ENCODE measurements at regions not wholly inside any gene's neighbourhood (a gene's known extent, or its start where the extent isn't known, plus 50 kb on each side); places are given as distances from the start of the nearest gene placed in this dataset.

DNA sequence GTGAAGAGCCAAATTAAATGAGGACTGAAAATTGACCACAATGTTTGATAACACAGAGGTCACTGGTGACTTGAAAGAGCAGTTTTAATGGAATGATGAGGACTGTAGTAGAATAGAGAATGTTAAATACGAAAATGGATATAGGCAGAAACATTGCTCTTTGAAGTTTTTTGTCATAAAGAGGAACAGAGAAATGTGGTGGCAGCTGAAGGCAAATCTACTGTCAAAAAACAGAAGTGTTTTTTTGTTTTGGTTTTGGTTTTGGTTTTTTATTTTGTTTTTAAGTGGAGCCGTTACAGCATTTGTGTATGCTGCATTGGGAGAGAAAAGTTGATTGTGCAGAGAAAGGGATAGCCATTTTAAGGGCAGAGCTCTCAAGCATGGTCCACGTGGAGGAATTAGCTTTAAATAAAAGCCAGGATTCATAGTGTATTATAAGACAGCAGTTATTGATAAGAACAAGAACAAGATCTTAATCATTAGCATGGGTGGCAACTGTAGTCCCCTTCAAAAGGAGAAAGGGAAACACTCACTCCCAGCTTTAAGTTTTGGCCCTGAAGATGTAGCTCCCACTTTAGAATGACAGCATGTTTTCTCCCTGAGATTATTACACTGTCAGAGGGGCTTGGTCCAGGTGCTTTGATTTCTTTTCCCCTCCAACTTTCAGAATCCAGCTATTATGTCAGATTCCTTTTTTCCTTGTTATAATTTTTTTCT lies 156.7 kb upstream of the BET1 start:
- no peaks in the 10 kb centered on the region for H3K27me3 Mint-ChIP-seq (ENCODE audit: unreplicated experiment)
- H3K9me3 Mint-ChIP-seq (ENCODE audit: unreplicated experiment), result no peaks in the 10 kb centered on the region
- no peak overlapping the region for H3K27ac Mint-ChIP-seq (ENCODE audit: unreplicated experiment)
- TF ChIP-seq, protein P1, sequence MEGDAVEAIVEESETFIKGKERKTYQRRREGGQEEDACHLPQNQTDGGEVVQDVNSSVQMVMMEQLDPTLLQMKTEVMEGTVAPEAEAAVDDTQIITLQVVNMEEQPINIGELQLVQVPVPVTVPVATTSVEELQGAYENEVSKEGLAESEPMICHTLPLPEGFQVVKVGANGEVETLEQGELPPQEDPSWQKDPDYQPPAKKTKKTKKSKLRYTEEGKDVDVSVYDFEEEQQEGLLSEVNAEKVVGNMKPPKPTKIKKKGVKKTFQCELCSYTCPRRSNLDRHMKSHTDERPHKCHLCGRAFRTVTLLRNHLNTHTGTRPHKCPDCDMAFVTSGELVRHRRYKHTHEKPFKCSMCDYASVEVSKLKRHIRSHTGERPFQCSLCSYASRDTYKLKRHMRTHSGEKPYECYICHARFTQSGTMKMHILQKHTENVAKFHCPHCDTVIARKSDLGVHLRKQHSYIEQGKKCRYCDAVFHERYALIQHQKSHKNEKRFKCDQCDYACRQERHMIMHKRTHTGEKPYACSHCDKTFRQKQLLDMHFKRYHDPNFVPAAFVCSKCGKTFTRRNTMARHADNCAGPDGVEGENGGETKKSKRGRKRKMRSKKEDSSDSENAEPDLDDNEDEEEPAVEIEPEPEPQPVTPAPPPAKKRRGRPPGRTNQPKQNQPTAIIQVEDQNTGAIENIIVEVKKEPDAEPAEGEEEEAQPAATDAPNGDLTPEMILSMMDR (IDR thresholded peaks at IDR 0.05; ENCODE audit: unreplicated experiment), result no peak
- no peak overlapping the region for H3K4me3 Mint-ChIP-seq (ENCODE audit: unreplicated experiment)
- DNase-seq (ENCODE audit: low spot score), result no peak
- H3K36me3 Mint-ChIP-seq (ENCODE audit: low read depth, unreplicated experiment), result peaks cover 3% of the 10 kb centered on the region
- no peaks in the 10 kb centered on the region for H3K4me1 Mint-ChIP-seq (ENCODE audit: unreplicated experiment)

DNA sequence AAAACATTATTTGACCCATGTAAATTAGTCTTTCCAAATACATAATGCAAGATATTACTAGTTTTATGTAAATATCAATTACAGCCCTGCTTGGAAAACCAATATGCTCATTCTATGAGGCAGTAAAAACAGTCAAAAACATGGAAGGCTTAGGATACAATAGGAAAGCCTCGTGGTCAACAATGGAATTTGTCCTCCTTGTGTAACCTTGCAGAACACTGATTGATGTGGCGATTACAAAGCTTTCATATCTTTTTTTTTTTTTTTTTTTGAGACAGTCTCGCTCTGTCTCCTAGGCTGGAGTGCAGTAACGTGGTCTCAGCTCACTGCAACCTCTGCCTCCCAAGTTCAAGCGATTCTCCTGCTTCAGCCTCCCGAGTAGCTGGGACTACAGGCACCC lies 157.3 kb upstream of the BET1 start:
- H3K9me3 Mint-ChIP-seq (ENCODE audit: unreplicated experiment), result no peaks in the 10 kb centered on the region
- DNase-seq (ENCODE audit: low spot score), result no peak
- H3K36me3 Mint-ChIP-seq (ENCODE audit: low read depth, unreplicated experiment), result peaks cover 3% of the 10 kb centered on the region
- TF ChIP-seq, protein P1 (IDR thresholded peaks at IDR 0.05; ENCODE audit: unreplicated experiment), result no peak
- no peak overlapping the region for H3K27ac Mint-ChIP-seq (ENCODE audit: unreplicated experiment)
- H3K4me1 Mint-ChIP-seq (ENCODE audit: unreplicated experiment), result no peaks in the 10 kb centered on the region
- H3K27me3 Mint-ChIP-seq (ENCODE audit: unreplicated experiment), result no peaks in the 10 kb centered on the region
- no peak overlapping the region for H3K4me3 Mint-ChIP-seq (ENCODE audit: unreplicated experiment)

DNA sequence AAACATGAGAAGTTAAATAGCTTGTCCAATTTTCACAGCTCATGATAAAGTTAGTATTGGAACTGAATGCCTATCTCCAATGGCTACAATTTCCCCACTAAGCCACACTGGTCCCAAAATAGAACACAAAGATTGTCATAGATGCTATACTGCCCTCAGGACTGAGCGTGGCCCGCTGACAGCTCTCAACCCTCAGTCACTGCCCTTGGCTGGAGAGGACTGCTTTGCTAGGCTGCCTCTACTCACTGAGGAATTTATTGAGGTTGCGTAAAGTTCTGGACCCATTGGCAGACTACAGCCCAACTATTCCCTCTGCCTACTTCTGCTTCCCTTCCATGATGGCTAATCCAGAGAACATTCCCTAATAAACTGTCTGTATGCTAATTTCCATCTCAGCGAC lies 165.5 kb upstream of the BET1 start:
- no peaks in the 10 kb centered on the region for H3K27me3 Mint-ChIP-seq (ENCODE audit: unreplicated experiment)
- no peak overlapping the region for H3K4me3 Mint-ChIP-seq (ENCODE audit: unreplicated experiment)
- no peak overlapping the region for H3K27ac Mint-ChIP-seq (ENCODE audit: unreplicated experiment)
- TF ChIP-seq, protein P1 (IDR thresholded peaks at IDR 0.05; ENCODE audit: unreplicated experiment), result no peak
- peaks cover 10% of the 10 kb centered on the region for H3K4me1 Mint-ChIP-seq (ENCODE audit: unreplicated experiment)
- no peaks in the 10 kb centered on the region for H3K9me3 Mint-ChIP-seq (ENCODE audit: unreplicated experiment)
- peaks cover 3% of the 10 kb centered on the region for H3K36me3 Mint-ChIP-seq (ENCODE audit: low read depth, unreplicated experiment)
- no peak for DNase-seq (ENCODE audit: low spot score)

DNA sequence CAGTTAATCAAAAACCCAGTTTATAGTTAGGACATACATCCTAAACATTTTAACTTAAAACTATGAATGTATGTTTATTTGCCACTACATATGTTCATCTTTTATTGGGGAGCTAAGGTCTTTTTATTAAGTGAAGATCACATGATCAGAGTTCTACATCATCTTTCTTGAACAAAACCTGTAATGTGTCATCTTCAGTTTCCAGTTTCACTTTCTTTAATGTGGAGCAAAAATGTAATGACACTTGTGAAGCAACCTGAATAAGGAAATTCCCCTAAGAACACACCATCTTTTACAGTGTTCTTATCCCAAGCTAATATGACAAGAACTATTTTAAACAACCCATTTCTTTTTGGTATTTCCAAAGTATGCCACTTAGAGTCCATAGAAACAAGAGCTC lies 166.7 kb upstream of the BET1 start:
- Mint-ChIP-seq H3K27me3 (ENCODE audit: unreplicated experiment) (no peaks in the 10 kb centered on the region), H3K4me1 (ENCODE audit: unreplicated experiment) (peaks cover 17% of the 10 kb centered on the region), H3K27ac (ENCODE audit: unreplicated experiment) (no peak overlapping the region), H3K4me3 (ENCODE audit: unreplicated experiment) (no peak overlapping the region), H3K9me3 (ENCODE audit: unreplicated experiment) (no peaks in the 10 kb centered on the region), H3K36me3 (ENCODE audit: low read depth, unreplicated experiment) (no peaks in the 10 kb centered on the region)
- TF ChIP-seq, protein P1 (IDR thresholded peaks at IDR 0.05; ENCODE audit: unreplicated experiment), result no peak
- no peak for DNase-seq (ENCODE audit: low spot score)

DNA sequence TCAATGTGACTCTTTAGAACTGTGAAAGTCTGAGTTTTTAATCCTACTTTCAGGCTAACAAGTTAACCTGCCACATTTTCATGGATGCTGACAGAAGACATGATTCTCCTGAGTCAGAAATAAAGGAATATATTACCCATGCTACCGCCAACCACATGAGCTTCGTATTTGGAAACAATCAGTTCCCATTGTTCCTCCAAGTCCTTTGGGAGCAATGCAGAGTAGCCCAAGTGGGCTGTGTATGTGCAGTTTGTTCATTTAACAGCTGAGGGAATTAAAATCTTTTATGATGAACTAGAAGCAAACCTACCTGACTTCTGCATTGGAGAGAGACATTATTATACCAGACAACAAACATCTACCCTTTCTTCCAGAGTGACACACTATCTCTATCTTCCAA lies 169.3 kb upstream of the BET1 start:
- H3K36me3 Mint-ChIP-seq (ENCODE audit: low read depth, unreplicated experiment), result no peaks in the 10 kb centered on the region
- TF ChIP-seq, protein P1 (IDR thresholded peaks at IDR 0.05; ENCODE audit: unreplicated experiment), result no peak
- H3K4me3 Mint-ChIP-seq (ENCODE audit: unreplicated experiment), result no peak overlapping the region
- peaks cover 25% of the 10 kb centered on the region for H3K4me1 Mint-ChIP-seq (ENCODE audit: unreplicated experiment)
- H3K27me3 Mint-ChIP-seq (ENCODE audit: unreplicated experiment), result no peaks in the 10 kb centered on the region
- no peak overlapping the region for H3K27ac Mint-ChIP-seq (ENCODE audit: unreplicated experiment)
- H3K9me3 Mint-ChIP-seq (ENCODE audit: unreplicated experiment), result no peaks in the 10 kb centered on the region
- no peak for DNase-seq (ENCODE audit: low spot score)

Measured in endothelial cell (in vitro differentiated cells).